IPS-20b (cell line): ENCODE measurements at regions not wholly inside any gene's neighbourhood (a gene's known extent, or its start where the extent isn't known, plus 50 kb on each side); places are given as distances from the start of the nearest gene placed in this dataset.
"Not testable (repeated sequence)": the region's sequence is repeated elsewhere in the genome, so short reads cannot be mapped to it uniquely, and the experiment has no call there.

Source experiments
- H3K27ac ChIP-seq: one replicate; pipeline ENCODE4 v1.5.1; 2013; ENCODE audit warnings: low read length
- H3K27me3 ChIP-seq: 2 replicates; pipeline ENCODE4 v1.6.1; 2013; ENCODE audit warnings: mild to moderate bottlenecking, low read length, inconsistent platforms; ENCODE audit not compliant: insufficient read depth
- H3K36me3 ChIP-seq: 2 replicates; pipeline ENCODE4 v1.6.1; 2013; ENCODE audit warnings: low read depth, mild to moderate bottlenecking, inconsistent platforms, low read length, moderate library complexity; ENCODE audit not compliant: insufficient read depth
- H3K4me1 ChIP-seq: 2 replicates; pipeline ENCODE4 v1.6.1; 2013; ENCODE audit warnings: mild to moderate bottlenecking, control low read depth, inconsistent platforms, low read length, moderate library complexity; ENCODE audit not compliant: insufficient read depth
- H3K4me3 ChIP-seq: 2 replicates; pipeline ENCODE4 v1.5.1; 2013; ENCODE audit warnings: mild to moderate bottlenecking, low read length, inconsistent platforms
- H3K9ac ChIP-seq: 2 replicates; pipeline ENCODE4 v1.6.1; 2013; ENCODE audit warnings: low read depth, mild to moderate bottlenecking, inconsistent platforms, low read length, moderate library complexity
- H3K9me3 ChIP-seq: 2 replicates; pipeline ENCODE4 v1.6.1; 2013; ENCODE audit warnings: mild to moderate bottlenecking, low read depth, low read length, inconsistent platforms; ENCODE audit not compliant: insufficient read depth

DNA sequence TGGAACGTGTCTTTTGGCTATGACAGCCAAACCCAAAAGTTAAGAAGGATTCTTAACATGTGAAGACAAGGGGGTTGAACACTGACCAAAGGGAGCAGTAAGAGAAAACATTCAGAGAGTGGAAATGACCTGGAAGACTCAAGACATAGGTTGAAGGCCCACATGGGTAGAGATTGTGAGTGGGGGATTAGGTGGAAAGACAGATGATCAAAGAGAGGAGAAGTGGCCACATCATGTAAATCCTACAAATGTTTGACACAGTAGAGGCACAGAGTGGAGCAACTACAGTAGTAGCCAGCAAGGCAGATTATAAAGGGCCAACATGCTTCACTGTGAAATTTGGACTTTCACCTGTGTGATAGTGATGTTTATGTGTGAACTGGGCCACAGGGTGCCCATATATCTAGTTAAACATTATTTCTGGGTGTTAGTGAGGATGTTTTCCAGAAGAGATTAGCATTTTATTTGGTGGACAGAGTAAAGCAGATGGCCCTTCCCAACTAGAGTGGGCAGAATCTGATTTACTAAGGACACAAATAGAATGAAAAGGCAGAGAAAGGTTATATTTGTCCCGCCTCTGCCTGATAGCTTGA lies 559.3 kb downstream of the RAB28 start:
- Histone ChIP-seq H3K9me3 (no peaks in the 10 kb centered on the region), H3K4me3 (no peak overlapping the region), H3K4me1 (peaks cover 8% of the 10 kb centered on the region; the same call in 1 of the 2 replicates), H3K27ac (no peak overlapping the region), H3K9ac (no peak overlapping the region), H3K36me3 (no peaks in the 10 kb centered on the region), H3K27me3 (no peaks in the 10 kb centered on the region)

- Histone ChIP-seq H3K4me3 (peak overlapping the region; percentile 10; the same call in 1 of the 2 replicates), H3K27me3 (no peaks in the 10 kb centered on the region), H3K9me3 (no peaks in the 10 kb centered on the region), H3K27ac (no peak overlapping the region), H3K9ac (no peak overlapping the region), H3K36me3 (no peaks in the 10 kb centered on the region), H3K4me1 (peaks cover 8% of the 10 kb centered on the region; the same call in 1 of the 2 replicates)
Observed at GRCh38 chr4:12924253-12924652, 559.9 kb downstream of the RAB28 start.

DNA sequence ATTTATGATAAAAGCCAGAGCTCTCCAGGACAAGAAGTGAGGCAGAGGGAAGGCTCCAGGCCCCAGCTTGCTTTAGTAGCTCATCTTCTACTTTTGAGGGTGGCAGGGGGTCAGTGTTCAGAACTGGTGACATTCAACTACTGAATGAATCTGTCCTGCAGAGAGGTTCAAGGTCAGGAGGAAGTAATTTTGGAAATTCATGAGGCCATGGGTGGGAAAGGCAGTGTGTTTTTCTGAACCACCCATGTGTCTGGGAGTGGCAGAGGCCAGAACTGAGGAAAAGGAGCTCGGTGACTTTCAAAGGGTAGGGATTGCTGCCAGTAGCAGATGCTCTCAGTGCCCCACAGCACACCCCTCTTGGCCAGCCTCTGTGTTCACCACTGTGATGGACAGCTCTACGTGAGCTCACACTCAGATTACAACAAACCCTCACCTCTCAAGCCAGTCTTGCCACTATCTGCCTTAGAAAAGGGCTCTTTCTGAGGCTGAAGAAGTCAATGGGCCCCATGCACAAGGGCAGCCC lies 571.2 kb downstream of the RAB28 start:
- no peaks in the 10 kb centered on the region for H3K27me3 ChIP-seq
- H3K9ac ChIP-seq: no peak overlapping the region

DNA sequence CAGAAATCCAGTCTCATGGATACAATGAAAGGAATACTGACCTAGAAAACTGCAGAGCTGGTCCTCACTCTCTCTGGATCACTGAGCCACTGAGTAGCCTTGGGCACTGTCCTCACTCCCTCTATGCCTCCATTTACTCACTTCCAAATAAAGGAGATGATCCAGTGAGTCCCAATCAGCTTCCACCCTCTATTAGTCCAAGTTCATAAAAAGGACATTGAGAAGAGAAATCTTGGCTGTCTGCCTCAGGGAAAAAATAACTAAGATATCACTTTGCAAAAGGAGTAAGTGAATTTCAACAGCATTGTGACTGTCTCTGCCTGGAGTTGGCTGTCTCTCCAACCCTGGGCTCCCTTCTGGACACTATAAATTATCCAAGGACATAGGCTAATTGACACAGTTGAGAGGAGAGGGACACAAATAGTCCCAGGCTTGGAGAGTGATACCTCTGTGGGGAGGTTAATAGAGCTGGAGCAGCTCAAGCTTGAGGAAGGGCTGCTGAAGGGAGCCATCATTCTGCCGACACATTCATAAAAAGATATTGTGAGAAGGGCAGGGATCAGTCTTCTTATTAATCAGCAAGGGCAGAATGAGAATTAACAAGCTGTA lies 572.3 kb downstream of the RAB28 start:
- no peak overlapping the region for H3K27ac ChIP-seq
- no peak overlapping the region for H3K4me3 ChIP-seq
- no peaks in the 10 kb centered on the region for H3K27me3 ChIP-seq
- no peak overlapping the region for H3K9ac ChIP-seq
- H3K9me3 ChIP-seq: peaks cover 6% of the 10 kb centered on the region; the same call in 1 of the 2 replicates
- no peaks in the 10 kb centered on the region for H3K4me1 ChIP-seq
- H3K36me3 ChIP-seq: no peaks in the 10 kb centered on the region

More for the DNA sequence above, 571.2 kb downstream of the RAB28 start:
- H3K4me3 ChIP-seq: no peak overlapping the region
- no peaks in the 10 kb centered on the region for H3K36me3 ChIP-seq
- H3K9me3 ChIP-seq: peaks cover 6% of the 10 kb centered on the region; the same call in 1 of the 2 replicates
- H3K4me1 ChIP-seq: no peaks in the 10 kb centered on the region
- no peak overlapping the region for H3K27ac ChIP-seq

DNA sequence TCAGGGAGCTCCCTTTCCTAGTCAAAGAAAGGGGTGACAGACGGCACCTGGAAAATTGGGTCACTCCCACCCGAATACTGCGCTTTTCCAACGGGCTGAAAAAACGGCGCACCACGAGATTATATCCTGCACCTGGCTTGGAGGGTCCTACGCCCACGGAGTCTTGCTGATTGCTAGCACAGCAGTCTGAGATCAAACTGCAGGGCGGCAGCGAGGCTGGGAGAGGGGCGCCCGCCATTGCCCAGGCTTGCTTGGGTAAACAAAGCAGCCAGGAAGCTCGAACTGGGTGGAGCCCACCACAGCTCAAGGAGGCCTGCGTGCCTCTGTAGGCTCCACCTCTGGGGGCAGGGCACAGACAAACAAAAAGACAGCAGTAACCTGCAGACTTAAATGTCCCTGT lies 580.5 kb downstream of the RAB28 start:
- not testable (repeated sequence) for H3K36me3 ChIP-seq, H3K4me3 ChIP-seq, H3K9me3 ChIP-seq, H3K27me3 ChIP-seq, H3K9ac ChIP-seq, H3K27ac ChIP-seq, H3K4me1 ChIP-seq

- Histone ChIP-seq H3K9me3 (no peaks in the 10 kb centered on the region), H3K4me1 (peaks cover 6% of the 10 kb centered on the region; the same call in 1 of the 2 replicates), H3K36me3 (no peaks in the 10 kb centered on the region), H3K27ac (no peak overlapping the region), H3K9ac (no peak overlapping the region), H3K4me3 (no peak overlapping the region), H3K27me3 (no peaks in the 10 kb centered on the region)
Observed at GRCh38 chr4:12902735-12903134, 581.4 kb downstream of the RAB28 start.

GRCh38 chr4:12897954-12898353 lies 586.2 kb downstream of the RAB28 start:
- no peak overlapping the region for H3K4me3 ChIP-seq
- no peak overlapping the region for H3K27ac ChIP-seq
- no peak overlapping the region for H3K9ac ChIP-seq
- H3K4me1 ChIP-seq: peaks cover 6% of the 10 kb centered on the region; the same call in 1 of the 2 replicates
- no peaks in the 10 kb centered on the region for H3K36me3 ChIP-seq
- no peaks in the 10 kb centered on the region for H3K27me3 ChIP-seq
- H3K9me3 ChIP-seq: no peaks in the 10 kb centered on the region

DNA sequence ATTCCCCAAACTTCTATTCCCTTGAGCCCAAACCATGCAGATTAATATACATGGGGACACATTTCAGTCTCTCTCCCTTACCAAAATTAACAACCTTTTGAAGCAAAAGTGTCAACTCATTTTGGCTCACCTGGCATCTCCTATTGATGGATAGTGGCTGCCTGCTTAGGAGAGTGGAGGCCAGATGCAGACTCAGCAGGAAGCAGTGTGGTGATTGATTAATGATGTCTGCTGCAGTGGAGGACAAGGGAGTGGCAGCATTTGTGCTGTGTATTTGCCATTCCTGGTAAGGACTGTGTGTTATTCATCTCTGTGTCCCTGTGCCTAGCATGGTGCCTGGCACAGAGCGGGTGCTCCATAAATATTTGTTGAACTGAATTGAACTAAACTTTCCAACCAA lies 590.1 kb downstream of the RAB28 start:
- Histone ChIP-seq H3K9me3 (no peaks in the 10 kb centered on the region), H3K36me3 (no peaks in the 10 kb centered on the region), H3K4me1 (no peaks in the 10 kb centered on the region), H3K4me3 (no peak overlapping the region), H3K27ac (no peak overlapping the region), H3K27me3 (no peaks in the 10 kb centered on the region), H3K9ac (no peak overlapping the region)

DNA sequence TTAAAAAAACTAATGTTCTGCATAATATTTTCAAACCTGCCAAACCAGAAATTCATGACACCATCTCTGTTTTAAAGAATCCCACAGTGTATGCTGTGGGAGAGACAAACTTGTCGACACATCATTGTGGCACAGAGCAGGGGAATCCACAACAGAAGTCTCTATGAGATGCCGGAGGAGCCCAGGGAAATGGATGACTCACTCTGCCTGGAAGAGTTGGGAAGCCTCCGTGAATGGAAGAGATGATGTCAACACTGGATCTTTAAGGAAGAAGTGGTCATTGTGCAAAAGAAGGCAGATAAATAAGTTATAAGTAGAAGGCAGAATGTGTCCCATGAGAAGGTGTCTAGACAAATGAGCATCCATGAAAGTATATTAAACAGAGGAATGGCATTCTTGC lies 595.1 kb downstream of the RAB28 start:
- Histone ChIP-seq H3K9me3 (no peaks in the 10 kb centered on the region), H3K27me3 (no peaks in the 10 kb centered on the region), H3K9ac (no peak overlapping the region), H3K4me3 (no peak overlapping the region), H3K4me1 (peaks cover 7% of the 10 kb centered on the region), H3K36me3 (no peaks in the 10 kb centered on the region), H3K27ac (no peak overlapping the region)

DNA sequence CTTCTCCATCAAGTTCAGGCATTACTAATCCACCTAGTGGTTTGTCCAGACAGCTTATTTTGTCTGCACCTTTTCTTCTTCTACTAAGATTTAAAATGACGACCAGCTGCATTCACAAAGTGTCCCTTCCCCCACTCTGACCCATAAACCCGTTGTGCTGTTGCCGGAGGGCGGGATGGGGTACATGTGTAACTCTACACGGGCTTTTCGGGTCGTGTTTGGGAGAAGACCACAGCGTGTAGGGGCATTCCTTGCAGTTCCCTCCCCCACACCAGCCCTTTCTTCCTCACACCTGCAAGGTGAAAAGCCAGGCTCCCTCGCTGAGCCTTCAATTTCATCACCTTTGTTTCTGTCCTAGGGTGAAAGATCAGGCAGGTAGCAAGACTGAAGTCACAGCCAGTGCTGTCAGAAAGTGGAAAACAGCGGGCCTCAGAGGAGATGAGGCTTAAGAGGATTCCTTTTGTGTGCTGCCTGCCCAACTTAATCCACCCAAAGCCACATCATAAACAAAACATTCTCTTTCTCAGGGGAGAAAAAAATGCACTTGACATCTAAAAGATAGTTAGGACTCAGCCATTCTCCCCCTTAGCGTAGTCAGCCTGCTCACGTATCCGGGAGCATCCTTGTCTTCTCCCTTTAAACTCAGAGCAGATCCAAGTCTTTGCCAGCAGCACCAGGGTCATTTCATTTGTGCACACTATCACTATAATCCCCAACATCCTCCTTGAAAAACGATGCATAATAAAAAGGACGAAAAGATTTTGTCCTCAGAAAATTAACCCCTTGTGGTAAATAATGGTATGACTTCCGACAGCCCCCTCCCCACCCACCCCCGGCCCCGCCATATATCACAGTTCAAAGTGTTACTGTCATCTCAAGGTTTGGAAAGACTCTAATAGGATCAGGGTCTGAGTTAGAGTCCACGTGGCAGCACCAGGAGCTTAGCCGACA lies 599.0 kb downstream of the RAB28 start:
- Histone ChIP-seq H3K27ac (no peak overlapping the region), H3K9me3 (no peaks in the 10 kb centered on the region; the same call in 1 of the 2 replicates), H3K9ac (no peak overlapping the region), H3K4me1 (peaks cover 7% of the 10 kb centered on the region), H3K27me3 (no peaks in the 10 kb centered on the region), H3K36me3 (no peaks in the 10 kb centered on the region), H3K4me3 (no peak overlapping the region)

DNA sequence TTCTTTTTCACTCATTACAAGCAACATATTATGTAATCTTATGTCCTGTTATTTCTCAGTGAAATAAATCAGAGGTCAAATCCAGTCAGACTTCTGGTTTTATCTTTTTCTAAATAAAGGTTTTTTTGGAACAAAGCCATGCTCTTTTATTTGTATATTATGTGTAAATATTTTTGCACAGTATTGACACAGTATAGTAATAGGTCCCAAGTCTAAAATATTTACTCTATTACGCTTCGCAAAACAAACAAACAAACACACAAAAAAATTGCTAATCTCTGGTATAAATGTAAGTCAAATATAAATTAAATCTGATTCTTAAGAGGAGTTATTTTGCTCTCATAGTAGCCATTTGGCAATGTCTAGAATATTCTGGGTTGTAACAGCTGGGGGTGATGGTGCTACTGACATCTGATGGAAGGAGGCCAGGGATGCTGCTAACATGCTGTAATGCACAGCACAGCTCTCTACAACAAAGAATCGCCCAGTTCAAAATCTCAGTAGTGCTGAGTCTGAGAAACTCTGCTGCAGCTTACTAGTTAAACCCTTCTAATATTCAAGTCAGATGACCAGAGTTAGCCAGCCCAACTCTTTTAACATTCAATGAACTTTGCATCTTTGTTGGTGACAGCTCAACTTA lies 602.1 kb downstream of the RAB28 start:
- H3K9me3 ChIP-seq: no peaks in the 10 kb centered on the region; the same call in 1 of the 2 replicates
- no peaks in the 10 kb centered on the region for H3K27me3 ChIP-seq
- no peak overlapping the region for H3K27ac ChIP-seq
- H3K9ac ChIP-seq: no peak overlapping the region
- no peaks in the 10 kb centered on the region for H3K36me3 ChIP-seq
- H3K4me3 ChIP-seq: no peak overlapping the region
- peaks cover 7% of the 10 kb centered on the region for H3K4me1 ChIP-seq
